GM19238 (cell line): ENCODE measurements at regions not wholly inside any gene's neighbourhood (a gene's known extent, or its start where the extent isn't known, plus 50 kb on each side); places are given as distances from the start of the nearest gene placed in this dataset.

Experiments used
- DNase-seq: peaks from one replicate; pipeline ENCODE4 v3.0.0; 2011; ENCODE audit warnings: low spot score; ENCODE audit not compliant: insufficient read length

- no peak for DNase-seq
Measured at GRCh38 chr21:36554411-36555157, 74.7 kb upstream of the CLDN14 start.

- no peak for DNase-seq
Measured at GRCh38 chr21:36555199-36555800, 75.4 kb upstream of the CLDN14 start.

- no peak for DNase-seq
Measured at GRCh38 chr21:36557316-36557715, 77.4 kb upstream of the CLDN14 start.

GRCh38 chr21:36560933-36561575, 81.1 kb upstream of the CLDN14 start:
- no peak for DNase-seq

- DNase-seq: no peak
Measured at GRCh38 chr21:36563341-36563926, 83.5 kb upstream of the CLDN14 start.

GRCh38 chr21:36564647-36565046, 84.7 kb upstream of the CLDN14 start:
- DNase-seq: no peak

GRCh38 chr21:36565540-36565939, 85.6 kb upstream of the CLDN14 start:
- DNase-seq: no peak

- DNase-seq: no peak
Measured at GRCh38 chr21:36566644-36567043, 86.7 kb upstream of the CLDN14 start.

- no peak for DNase-seq
Measured at GRCh38 chr21:36567216-36567885, 87.4 kb upstream of the CLDN14 start.

- no peak for DNase-seq
Measured at GRCh38 chr21:36569511-36569910, 89.6 kb upstream of the CLDN14 start.

GRCh38 chr21:36571556-36571955, 91.6 kb upstream of the CLDN14 start:
- DNase-seq: no peak

GRCh38 chr21:36572039-36572438, 92.1 kb upstream of the CLDN14 start:
- DNase-seq: no peak

- no peak for DNase-seq
Measured at GRCh38 chr21:36575306-36575705, 95.4 kb upstream of the CLDN14 start.

GRCh38 chr21:36576441-36576840, 96.5 kb upstream of the CLDN14 start:
- DNase-seq: no peak

- no peak for DNase-seq
Measured at GRCh38 chr21:36579898-36580297, 100.0 kb upstream of the CLDN14 start.

GRCh38 chr21:36582271-36582670, 102.3 kb upstream of the CLDN14 start:
- DNase-seq: no peak

GRCh38 chr21:36583591-36583990, 103.7 kb upstream of the CLDN14 start:
- no peak for DNase-seq

- DNase-seq: no peak
Measured at GRCh38 chr21:36584980-36585940, 105.3 kb upstream of the CLDN14 start.

GRCh38 chr21:36587388-36587787, 107.5 kb upstream of the CLDN14 start:
- no peak for DNase-seq

- DNase-seq: peak; percentile 27
Measured at GRCh38 chr21:36589352-36589971, 109.5 kb upstream of the SIM2 start.
